GM12874 (cell line): ENCODE measurements at regions not wholly inside any gene's neighbourhood (a gene's known extent, or its start where the extent isn't known, plus 50 kb on each side); places are given as distances from the start of the nearest gene placed in this dataset.

Experiments
- CTCF ChIP-seq: IDR thresholded peaks from 2 replicates; pipeline ENCODE4 v1.5.1; 2011; ENCODE audit warnings: low read depth, mild to moderate bottlenecking, control low read depth, low read length, moderate library complexity; ENCODE audit not compliant: insufficient read depth

GRCh38 chr10:78448994-78449418, 415.3 kb downstream of the RPS24 start:
- TF ChIP-seq CTCF, result no peak

- no peak for TF ChIP-seq CTCF
These were observed 415.9 kb downstream of the RPS24 start for GRCh38 chr10:78449554-78449953.

GRCh38 chr10:78450239-78450638, 416.6 kb downstream of the RPS24 start:
- TF ChIP-seq CTCF, result no peak

- TF ChIP-seq CTCF, result no peak
These were observed 417.3 kb downstream of the RPS24 start for GRCh38 chr10:78450807-78451485.

GRCh38 chr10:78451592-78451991, 417.9 kb downstream of the RPS24 start:
- TF ChIP-seq CTCF, result no peak

GRCh38 chr10:78454123-78454645, 420.5 kb downstream of the RPS24 start:
- no peak for TF ChIP-seq CTCF

GRCh38 chr10:78455236-78455635, 421.6 kb downstream of the RPS24 start:
- TF ChIP-seq CTCF, result no peak
